OCI-LY3 (cell line): ENCODE measurements at regions not wholly inside any gene's neighbourhood (a gene's known extent, or its start where the extent isn't known, plus 50 kb on each side); places are given as distances from the start of the nearest gene placed in this dataset.

ENCODE experiments used
- H2AFZ ChIP-seq: fragments of 200-600, 300-600 bp; shearing (Covaris generic); 2 replicates; pipeline ENCODE4 v1.6.0; 2014; ENCODE audit warnings: antibody characterized with exemption, low read depth, low read length
- H3K27ac ChIP-seq: fragments of 200-600, 300-600 bp; sonication (generic); 2 replicates; pipeline ENCODE4 v1.5.1; 2014; ENCODE audit warnings: mild to moderate bottlenecking, low read length, moderate library complexity, mixed read lengths
- H3K27me3 ChIP-seq: fragments of 200-600, 300-600 bp; sonication (generic); 2 replicates; pipeline ENCODE4 v1.6.1; 2014; ENCODE audit warnings: low read depth, low read length, mixed read lengths
- H3K36me3 ChIP-seq: fragments of 200-600, 300-600 bp; sonication (generic); replicated peaks from 2 replicates; pipeline ENCODE3; 2014; ENCODE audit warnings: low read depth, low read length, mixed read lengths
- H3K4me1 ChIP-seq: fragments of 300-600, 200-600 bp; sonication (generic); 2 replicates; pipeline ENCODE4 v1.6.1; 2014; ENCODE audit warnings: low read length, mixed read lengths
- H3K4me2 ChIP-seq: fragments of 200-600, 300-600 bp; sonication (generic); 2 replicates; pipeline ENCODE4 v1.6.1; 2014; ENCODE audit warnings: low read length, mixed read lengths
- H3K4me3 ChIP-seq: fragments of 300-600, 200-600 bp; sonication (generic); 2 replicates; pipeline ENCODE4 v1.5.1; 2014; ENCODE audit warnings: antibody characterized with exemption, mild to moderate bottlenecking, low read length, moderate library complexity
- H3K79me2 ChIP-seq: fragments of 300-600, 200-600 bp; shearing (Covaris generic); 2 replicates; pipeline ENCODE4 v1.6.1; 2014; ENCODE audit warnings: mild to moderate bottlenecking, low read length, mixed read lengths
- H3K9ac ChIP-seq: fragments of 300-600, 200-600 bp; shearing (Covaris generic); 2 replicates; pipeline ENCODE4 v1.6.0; 2014; ENCODE audit warnings: mild to moderate bottlenecking, low read length, moderate library complexity
- H3K9me3 ChIP-seq: fragments of 200-600, 300-600 bp; shearing (Covaris generic); 2 replicates; pipeline ENCODE4 v1.6.1; 2014; ENCODE audit warnings: low read length, mixed read lengths; ENCODE audit not compliant: insufficient read depth
- H4K20me1 ChIP-seq: fragments of 200-600, 300-600 bp; sonication (generic); 2 replicates; pipeline ENCODE4 v1.6.1; 2016; ENCODE audit warnings: low read length, mixed read lengths; ENCODE audit not compliant: insufficient read depth
- CTCF ChIP-seq: fragments of 200-600, 300-600 bp; sonication (generic); IDR thresholded peaks from 2 replicates; pipeline ENCODE4 v1.5.1; 2014; ENCODE audit warnings: antibody characterized with exemption, low read length, low read depth
- EZH2phosphoT487 ChIP-seq: fragments of 200-600 bp; shearing (Covaris generic); IDR thresholded peaks from 2 replicates; pipeline ENCODE4 v1.6.1; 2018; ENCODE audit warnings: antibody characterized with exemption, mixed run types, low read depth

- Histone ChIP-seq H3K4me2 (no peak overlapping the region), H3K4me1 (no peaks in the 10 kb centered on the region), H3K4me3 (no peak overlapping the region), H3K9ac (no peak overlapping the region), H2AFZ (no peak overlapping the region), H4K20me1 (no peaks in the 10 kb centered on the region), H3K27ac (no peak overlapping the region), H3K36me3 (no peaks in the 10 kb centered on the region), H3K9me3 (no peaks in the 10 kb centered on the region), H3K27me3 (no peaks in the 10 kb centered on the region), H3K79me2 (no peaks in the 10 kb centered on the region)
- no peak for TF ChIP-seq CTCF
- no peak for TF ChIP-seq EZH2phosphoT487
These were observed 190.4 kb upstream of the ATP10B start for GRCh38 chr5:161042443-161042842.

GRCh38 chr5:161040818-161041217 is 188.8 kb upstream of the ATP10B start:
- Histone ChIP-seq H3K27ac (no peak overlapping the region), H3K9me3 (no peaks in the 10 kb centered on the region), H2AFZ (no peak overlapping the region), H3K4me2 (no peak overlapping the region), H3K27me3 (no peaks in the 10 kb centered on the region), H3K4me3 (no peak overlapping the region), H3K9ac (no peak overlapping the region), H3K36me3 (no peaks in the 10 kb centered on the region), H3K4me1 (no peaks in the 10 kb centered on the region), H3K79me2 (no peaks in the 10 kb centered on the region), H4K20me1 (no peaks in the 10 kb centered on the region)
- TF ChIP-seq EZH2phosphoT487: no peak
- no peak for TF ChIP-seq CTCF

GRCh38 chr5:161036296-161036695 is 184.3 kb upstream of the ATP10B start:
- H3K4me1 ChIP-seq: no peaks in the 10 kb centered on the region
- no peak for TF ChIP-seq EZH2phosphoT487
- TF ChIP-seq CTCF: no peak
- H3K79me2 ChIP-seq: no peaks in the 10 kb centered on the region
- no peak overlapping the region for H2AFZ ChIP-seq
- H3K9me3 ChIP-seq: no peaks in the 10 kb centered on the region
- no peak overlapping the region for H3K4me3 ChIP-seq
- H3K36me3 ChIP-seq: no peaks in the 10 kb centered on the region
- H4K20me1 ChIP-seq: no peaks in the 10 kb centered on the region
- H3K4me2 ChIP-seq: no peak overlapping the region
- no peak overlapping the region for H3K9ac ChIP-seq
- H3K27me3 ChIP-seq: no peaks in the 10 kb centered on the region
- no peak overlapping the region for H3K27ac ChIP-seq

GRCh38 chr5:161034451-161034850 is 182.4 kb upstream of the ATP10B start:
- no peak overlapping the region for H3K27ac ChIP-seq
- no peaks in the 10 kb centered on the region for H4K20me1 ChIP-seq
- H3K9me3 ChIP-seq: no peaks in the 10 kb centered on the region
- no peak overlapping the region for H2AFZ ChIP-seq
- no peak for TF ChIP-seq CTCF
- no peak for TF ChIP-seq EZH2phosphoT487
- no peaks in the 10 kb centered on the region for H3K36me3 ChIP-seq
- no peak overlapping the region for H3K4me3 ChIP-seq
- peaks cover 11% of the 10 kb centered on the region for H3K4me1 ChIP-seq
- H3K4me2 ChIP-seq: no peak overlapping the region
- H3K79me2 ChIP-seq: no peaks in the 10 kb centered on the region
- no peak overlapping the region for H3K9ac ChIP-seq
- no peaks in the 10 kb centered on the region for H3K27me3 ChIP-seq
